ENCODE measurements at regions not wholly inside any gene's neighbourhood (a gene's known extent, or its start where the extent isn't known, plus 50 kb on each side); places are given as distances from the start of the nearest gene placed in this dataset.
A peak's percentile ranks its signal among the peaks of the same experiment; 100 is the strongest.

DNA sequence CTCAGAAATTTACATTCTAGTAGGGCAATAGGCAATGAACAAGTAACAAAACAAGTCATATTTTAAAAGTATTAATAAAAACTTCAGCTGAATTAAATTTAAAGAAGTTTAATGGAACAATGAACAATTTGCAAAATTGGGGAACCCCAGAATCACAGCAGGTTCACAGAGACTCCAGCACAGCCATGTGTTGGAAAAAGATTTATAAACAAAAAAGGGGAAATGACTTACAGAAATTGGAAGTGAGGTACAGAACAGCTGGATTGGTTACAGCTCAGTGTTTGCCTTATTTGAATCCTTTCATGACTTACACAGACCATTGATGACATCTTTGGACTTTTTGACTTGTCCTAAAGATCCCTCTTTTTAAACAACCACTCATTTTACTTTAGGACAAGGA is 179.9 kb upstream of the SCN7A start:
- ChIA-PET CTCF (interaction anchor here (1.4 kb wide), 1 partner anchor 538 kb away, joined by 3 read pairs; no protein-coding TSS in a partner anchor), POLR2A (no interaction called here)
- no peaks in the 10 kb centered on the region for H3K9me3 ChIP-seq (ENCODE audit: control insufficient read depth, insufficient read depth, low read length)
- no peak for DNase-seq (ENCODE audit: low read depth, low spot score)
- H3K4me3 ChIP-seq (ENCODE audit: low read depth, low read length) = no peak overlapping the region
- TF ChIP-seq, protein P1, sequence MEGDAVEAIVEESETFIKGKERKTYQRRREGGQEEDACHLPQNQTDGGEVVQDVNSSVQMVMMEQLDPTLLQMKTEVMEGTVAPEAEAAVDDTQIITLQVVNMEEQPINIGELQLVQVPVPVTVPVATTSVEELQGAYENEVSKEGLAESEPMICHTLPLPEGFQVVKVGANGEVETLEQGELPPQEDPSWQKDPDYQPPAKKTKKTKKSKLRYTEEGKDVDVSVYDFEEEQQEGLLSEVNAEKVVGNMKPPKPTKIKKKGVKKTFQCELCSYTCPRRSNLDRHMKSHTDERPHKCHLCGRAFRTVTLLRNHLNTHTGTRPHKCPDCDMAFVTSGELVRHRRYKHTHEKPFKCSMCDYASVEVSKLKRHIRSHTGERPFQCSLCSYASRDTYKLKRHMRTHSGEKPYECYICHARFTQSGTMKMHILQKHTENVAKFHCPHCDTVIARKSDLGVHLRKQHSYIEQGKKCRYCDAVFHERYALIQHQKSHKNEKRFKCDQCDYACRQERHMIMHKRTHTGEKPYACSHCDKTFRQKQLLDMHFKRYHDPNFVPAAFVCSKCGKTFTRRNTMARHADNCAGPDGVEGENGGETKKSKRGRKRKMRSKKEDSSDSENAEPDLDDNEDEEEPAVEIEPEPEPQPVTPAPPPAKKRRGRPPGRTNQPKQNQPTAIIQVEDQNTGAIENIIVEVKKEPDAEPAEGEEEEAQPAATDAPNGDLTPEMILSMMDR (IDR thresholded peaks at IDR 0.05; ENCODE audit: low read depth, low read length) = no peak
- H3K27ac ChIP-seq (ENCODE audit: low read depth, low read length) = no peak overlapping the region
- no peaks in the 10 kb centered on the region for H3K27me3 ChIP-seq (ENCODE audit: control insufficient read depth, insufficient read depth, low read length)

DNA sequence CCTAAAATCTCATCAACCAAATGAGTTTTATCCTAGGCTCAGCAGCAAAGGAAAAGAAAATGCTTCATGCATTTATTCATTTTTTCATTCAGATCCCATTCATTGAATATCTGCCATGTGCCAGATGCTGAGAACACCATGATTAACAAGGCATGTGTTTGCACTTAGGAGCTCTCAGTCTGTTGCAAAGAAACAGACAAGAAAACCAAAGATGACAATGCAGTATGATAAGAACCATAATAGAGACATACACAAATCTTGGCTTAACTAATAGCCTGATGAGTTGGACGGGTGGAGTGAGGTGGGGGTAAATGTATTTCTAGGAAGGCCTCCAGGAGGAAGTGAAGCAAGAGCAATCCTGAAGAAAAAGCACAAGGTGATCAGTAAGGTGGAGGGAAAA is 177.8 kb upstream of the SCN7A start:
- Histone ChIP-seq H3K27ac (ENCODE audit: low read depth, low read length) (no peak overlapping the region), H3K4me3 (ENCODE audit: low read depth, low read length) (no peak overlapping the region), H3K27me3 (ENCODE audit: control insufficient read depth, insufficient read depth, low read length) (no peaks in the 10 kb centered on the region), H3K9me3 (ENCODE audit: control insufficient read depth, insufficient read depth, low read length) (no peaks in the 10 kb centered on the region)
- ChIA-PET POLR2A (no interaction called here), CTCF (no interaction called here)
- no peak for DNase-seq (ENCODE audit: low read depth, low spot score)
- TF ChIP-seq, protein P1 (IDR thresholded peaks at IDR 0.05; ENCODE audit: low read depth, low read length) = no peak

DNA sequence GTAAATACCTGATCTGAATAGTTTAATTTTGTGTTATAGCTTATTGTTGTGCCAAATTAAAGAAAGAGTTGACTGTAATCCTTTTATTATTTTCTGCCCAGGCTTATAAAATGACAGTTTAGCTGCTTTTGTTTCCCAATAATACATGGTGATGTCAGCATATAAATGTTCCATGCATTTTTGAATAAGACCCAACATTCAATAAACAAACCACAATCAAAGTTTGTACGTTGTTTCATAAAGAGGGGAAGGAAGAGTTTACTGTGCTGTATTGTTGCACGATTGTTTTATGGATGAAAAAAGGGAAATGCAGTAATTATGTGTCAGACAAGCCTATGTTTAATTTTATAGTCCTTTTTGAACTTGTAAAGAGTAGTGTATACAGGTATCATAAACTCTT is 177.2 kb upstream of the SCN7A start:
- Histone ChIP-seq H3K4me3 (ENCODE audit: low read depth, low read length) (no peak overlapping the region), H3K9me3 (ENCODE audit: control insufficient read depth, insufficient read depth, low read length) (no peaks in the 10 kb centered on the region), H3K27ac (ENCODE audit: low read depth, low read length) (no peak overlapping the region), H3K27me3 (ENCODE audit: control insufficient read depth, insufficient read depth, low read length) (no peaks in the 10 kb centered on the region)
- TF ChIP-seq, protein P1 (IDR thresholded peaks at IDR 0.05; ENCODE audit: low read depth, low read length) = no peak
- no peak for DNase-seq (ENCODE audit: low read depth, low spot score)
- CTCF ChIA-PET = no interaction called here
- POLR2A ChIA-PET = no interaction called here

DNA sequence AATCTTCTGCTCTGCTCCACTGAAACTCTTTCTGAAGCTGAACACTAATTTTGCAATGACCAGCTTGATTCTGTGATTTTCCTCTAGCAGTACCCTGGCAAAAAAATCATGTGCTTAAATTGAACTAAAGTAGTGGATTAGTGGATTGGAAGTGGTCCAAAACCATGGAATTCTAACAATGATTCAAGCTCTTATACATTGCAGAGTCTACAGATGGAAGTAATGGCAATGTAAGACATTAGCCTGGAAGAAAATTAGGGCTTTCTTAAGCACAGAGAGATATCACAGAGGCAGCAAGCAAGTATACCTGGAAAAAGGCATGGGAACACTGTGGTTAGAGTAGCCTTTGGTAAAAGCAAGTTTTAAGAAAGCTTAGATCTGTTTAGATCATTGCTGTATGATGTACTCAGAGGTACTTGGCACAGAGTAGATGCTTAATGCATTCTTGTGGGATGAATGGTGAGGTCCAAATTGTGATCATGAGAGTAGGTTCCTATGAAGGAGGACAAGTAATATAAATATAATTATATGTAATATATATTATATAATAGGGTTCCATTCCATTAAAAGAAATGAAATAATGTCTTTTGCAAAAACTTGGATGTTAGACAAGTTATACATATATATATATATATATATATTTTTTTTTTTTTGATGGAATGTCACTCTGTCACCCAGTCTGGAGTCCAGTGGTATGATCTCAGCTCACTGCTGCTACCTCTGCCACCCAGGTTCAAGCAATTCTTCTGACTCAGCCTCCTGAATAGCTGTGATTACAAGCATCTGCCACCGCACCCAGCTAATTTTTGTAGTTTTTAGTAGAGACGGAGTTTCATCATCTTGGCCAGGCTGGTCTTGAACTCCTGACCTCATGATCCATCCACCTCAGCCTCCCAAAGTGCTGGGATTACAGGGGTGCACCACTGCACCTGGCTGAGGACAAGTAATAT is 172.2 kb upstream of the SCN7A start:
- DNase-seq (ENCODE audit: low read depth, low spot score) = peak; percentile 65
- H3K4me3 ChIP-seq (ENCODE audit: low read depth, low read length) = no peak overlapping the region
- TF ChIP-seq, protein P1 (IDR thresholded peaks at IDR 0.05; ENCODE audit: low read depth, low read length) = no peak
- ChIA-PET CTCF (interaction anchor here (0.7 kb wide), 1 partner anchor 11 kb away, joined by 3 read pairs; no protein-coding TSS in a partner anchor), POLR2A (no interaction called here)
- no peak overlapping the region for H3K27ac ChIP-seq (ENCODE audit: low read depth, low read length)
- H3K27me3 ChIP-seq (ENCODE audit: control insufficient read depth, insufficient read depth, low read length) = no peaks in the 10 kb centered on the region
- no peaks in the 10 kb centered on the region for H3K9me3 ChIP-seq (ENCODE audit: control insufficient read depth, insufficient read depth, low read length)

DNA sequence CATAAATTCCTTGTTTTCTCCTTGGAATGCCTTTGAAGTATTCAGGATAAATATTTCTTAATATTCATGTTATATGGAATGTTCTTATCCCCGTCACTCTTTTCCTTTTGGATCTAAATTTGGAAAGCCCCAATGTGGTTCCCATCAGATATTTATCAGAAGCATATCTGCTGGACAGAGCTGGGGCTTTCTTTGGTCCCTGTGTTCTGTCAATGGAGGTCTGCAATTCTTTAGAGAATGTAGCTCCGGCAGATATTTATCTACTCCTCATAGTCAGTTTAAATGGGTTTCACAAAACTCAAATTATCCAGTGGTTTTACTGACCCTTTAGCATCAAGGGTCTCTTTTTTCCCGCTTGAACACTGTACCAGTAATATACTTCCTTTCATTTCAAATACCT is 167.8 kb upstream of the SCN7A start:
- no peak for DNase-seq (ENCODE audit: low read depth, low spot score)
- CTCF ChIA-PET = no interaction called here
- H3K9me3 ChIP-seq (ENCODE audit: control insufficient read depth, insufficient read depth, low read length) = no peaks in the 10 kb centered on the region
- no peaks in the 10 kb centered on the region for H3K27me3 ChIP-seq (ENCODE audit: control insufficient read depth, insufficient read depth, low read length)
- TF ChIP-seq, protein P1 (IDR thresholded peaks at IDR 0.05; ENCODE audit: low read depth, low read length) = no peak
- POLR2A ChIA-PET = no interaction called here
- no peak overlapping the region for H3K27ac ChIP-seq (ENCODE audit: low read depth, low read length)
- H3K4me3 ChIP-seq (ENCODE audit: low read depth, low read length) = no peak overlapping the region

Measured in AG04450 (cell line).